RWPE1 (cell line): ENCODE measurements at regions not wholly inside any gene's neighbourhood (a gene's known extent, or its start where the extent isn't known, plus 50 kb on each side); places are given as distances from the start of the nearest gene placed in this dataset.

Experiments used
- CTCF ChIA-PET: fragments of 350-600 bp; sonication (Branson Sonifier 250); formaldehyde crosslinking; extraction: SDS; loops from one replicate; lab custom pipeline; 2021; lab: Yijun Ruan, JAX
- POLR2A ChIA-PET: fragments of 400-600 bp; formaldehyde crosslinking; extraction: SDS; loops from one replicate; lab custom pipeline; 2020; ENCODE audit warnings: antibody characterized with exemption; ENCODE audit not compliant: low non-redundant PET; lab: Yijun Ruan, JAX
- DNase-seq: peaks from one replicate; pipeline ENCODE4 v3.0.0; 2012; ENCODE audit warnings: low spot score
- H3K27ac ChIP-seq: fragments of 450-650 bp; 2 replicates; pipeline ENCODE4 v1.5.1; 2017
- TF ChIP-seq, protein P1 (sequence below): fragments of 450-650 bp; conservative IDR thresholded peaks from 2 replicates; pipeline ENCODE4 v1.5.1; 2017; ENCODE audit warnings: low read depth, mild to moderate bottlenecking

DNA sequence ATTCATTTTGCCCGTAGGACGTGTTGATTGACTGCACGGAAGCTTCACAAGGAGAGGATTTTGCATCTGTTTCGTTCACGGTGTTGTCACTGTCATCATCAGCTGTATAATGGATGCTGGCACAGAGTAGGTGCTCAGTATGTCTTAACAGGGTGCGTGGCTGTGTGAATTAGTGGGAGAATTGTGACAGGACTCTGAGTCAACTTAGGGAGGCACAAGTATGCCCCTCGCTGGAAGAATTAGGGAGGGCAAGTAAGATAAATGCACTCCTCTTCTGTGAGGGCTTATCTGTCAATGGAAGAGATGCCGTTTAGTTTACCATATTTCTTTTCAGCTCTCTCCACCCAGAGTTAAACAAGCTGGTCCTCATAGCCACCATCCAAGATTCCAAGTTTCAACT lies 107.2 kb downstream of the TRIML1 start:
- DNase-seq: peak; percentile 13
- ChIA-PET CTCF (interaction anchor here (0.7 kb wide), 1 partner anchor 316 kb away, joined by 3 read pairs; no protein-coding TSS in a partner anchor), POLR2A (no interaction called here)
- TF ChIP-seq, protein P1, sequence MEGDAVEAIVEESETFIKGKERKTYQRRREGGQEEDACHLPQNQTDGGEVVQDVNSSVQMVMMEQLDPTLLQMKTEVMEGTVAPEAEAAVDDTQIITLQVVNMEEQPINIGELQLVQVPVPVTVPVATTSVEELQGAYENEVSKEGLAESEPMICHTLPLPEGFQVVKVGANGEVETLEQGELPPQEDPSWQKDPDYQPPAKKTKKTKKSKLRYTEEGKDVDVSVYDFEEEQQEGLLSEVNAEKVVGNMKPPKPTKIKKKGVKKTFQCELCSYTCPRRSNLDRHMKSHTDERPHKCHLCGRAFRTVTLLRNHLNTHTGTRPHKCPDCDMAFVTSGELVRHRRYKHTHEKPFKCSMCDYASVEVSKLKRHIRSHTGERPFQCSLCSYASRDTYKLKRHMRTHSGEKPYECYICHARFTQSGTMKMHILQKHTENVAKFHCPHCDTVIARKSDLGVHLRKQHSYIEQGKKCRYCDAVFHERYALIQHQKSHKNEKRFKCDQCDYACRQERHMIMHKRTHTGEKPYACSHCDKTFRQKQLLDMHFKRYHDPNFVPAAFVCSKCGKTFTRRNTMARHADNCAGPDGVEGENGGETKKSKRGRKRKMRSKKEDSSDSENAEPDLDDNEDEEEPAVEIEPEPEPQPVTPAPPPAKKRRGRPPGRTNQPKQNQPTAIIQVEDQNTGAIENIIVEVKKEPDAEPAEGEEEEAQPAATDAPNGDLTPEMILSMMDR: no peak
- H3K27ac ChIP-seq: no peak overlapping the region

DNA sequence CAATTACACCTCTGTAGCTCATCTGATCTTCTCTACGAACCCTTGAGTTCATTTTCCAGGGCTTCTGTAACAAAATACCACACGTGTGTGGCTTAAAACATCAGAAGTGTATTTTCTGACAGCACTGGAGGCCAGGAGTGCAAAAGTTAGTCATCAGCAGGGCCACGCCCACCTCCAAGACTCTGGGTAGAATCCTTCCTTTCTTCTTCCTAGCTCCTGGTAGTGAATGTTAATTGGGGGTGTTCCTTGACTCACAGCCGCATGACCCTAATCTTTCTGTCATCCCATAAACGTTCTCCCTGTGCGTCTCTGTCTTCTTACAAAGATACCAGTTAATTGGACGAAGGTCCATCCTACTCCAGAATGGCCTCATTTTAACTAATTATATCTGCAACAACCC lies 115.0 kb downstream of the TRIML1 start:
- no peak for DNase-seq
- no peak overlapping the region for H3K27ac ChIP-seq
- ChIA-PET CTCF (no interaction called here), POLR2A (no interaction called here)
- TF ChIP-seq, protein P1: no peak

GRCh38 chr4:188262464-188262863 lies 123.2 kb downstream of the TRIML1 start:
- H3K27ac ChIP-seq: no peak overlapping the region
- ChIA-PET CTCF (no interaction called here), POLR2A (no interaction called here)
- TF ChIP-seq, protein P1: no peak
- DNase-seq: peak; percentile 44

DNA sequence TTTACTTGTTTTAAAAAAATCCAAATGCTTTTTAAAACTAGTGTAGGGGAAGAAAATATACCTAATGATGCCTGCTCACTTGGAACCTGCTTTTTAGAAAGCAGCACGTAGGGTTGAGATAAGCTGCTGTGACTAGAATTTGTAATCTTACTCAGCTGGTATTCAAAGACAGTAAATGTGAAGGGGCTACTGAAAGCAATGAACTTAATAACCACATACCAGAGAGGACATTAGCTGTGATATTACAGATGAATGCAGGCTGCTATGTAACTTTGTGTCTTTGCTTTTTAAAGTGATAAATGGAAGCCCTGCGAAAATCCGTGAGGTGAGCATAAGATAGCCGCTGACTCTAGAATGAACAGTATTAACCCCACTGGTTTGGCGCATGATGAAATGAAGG lies 124.1 kb downstream of the TRIML1 start:
- ChIA-PET CTCF (interaction anchor here (0.6 kb wide), 2 partner anchors 15 to 102 kb away, joined by 3 to 6 read pairs; no protein-coding TSS in a partner anchor), POLR2A (no interaction called here)
- H3K27ac ChIP-seq: no peak overlapping the region
- DNase-seq: no peak
- TF ChIP-seq, protein P1: no peak

DNA sequence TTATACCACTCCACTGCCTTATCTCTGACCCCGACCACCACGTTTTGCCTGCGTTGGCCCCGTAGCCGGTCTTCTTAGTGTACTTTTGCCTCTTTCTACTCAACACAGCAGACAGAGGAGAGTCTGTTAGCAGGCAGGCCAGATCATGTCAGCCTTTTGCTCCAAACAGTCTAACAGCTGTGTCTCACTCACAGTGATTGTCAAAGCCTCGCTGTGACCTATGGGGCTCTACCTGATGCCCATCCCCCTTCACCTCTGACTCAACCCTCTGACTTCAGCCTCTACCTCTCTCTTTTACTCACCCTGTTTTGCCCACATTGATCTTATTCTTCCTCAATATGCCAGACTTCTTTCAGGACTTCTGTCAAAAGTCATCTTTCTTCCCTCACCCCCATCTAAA lies 127.1 kb downstream of the TRIML1 start:
- TF ChIP-seq, protein P1: no peak
- ChIA-PET POLR2A (no interaction called here), CTCF (no interaction called here)
- no peak overlapping the region for H3K27ac ChIP-seq
- DNase-seq: peak; percentile 18

GRCh38 chr4:188268131-188268908 lies 129.1 kb downstream of the TRIML1 start:
- TF ChIP-seq, protein P1: no peak
- CTCF ChIA-PET: no interaction called here

More at GRCh38 chr4:188268131-188268908, 129.1 kb downstream of the TRIML1 start:
- no peak for DNase-seq
- H3K27ac ChIP-seq: no peak overlapping the region
- POLR2A ChIA-PET: no interaction called here
